ENCODE measurements at regions not wholly inside any gene's neighbourhood (a gene's known extent, or its start where the extent isn't known, plus 50 kb on each side); places are given as distances from the start of the nearest gene placed in this dataset.

DNA sequence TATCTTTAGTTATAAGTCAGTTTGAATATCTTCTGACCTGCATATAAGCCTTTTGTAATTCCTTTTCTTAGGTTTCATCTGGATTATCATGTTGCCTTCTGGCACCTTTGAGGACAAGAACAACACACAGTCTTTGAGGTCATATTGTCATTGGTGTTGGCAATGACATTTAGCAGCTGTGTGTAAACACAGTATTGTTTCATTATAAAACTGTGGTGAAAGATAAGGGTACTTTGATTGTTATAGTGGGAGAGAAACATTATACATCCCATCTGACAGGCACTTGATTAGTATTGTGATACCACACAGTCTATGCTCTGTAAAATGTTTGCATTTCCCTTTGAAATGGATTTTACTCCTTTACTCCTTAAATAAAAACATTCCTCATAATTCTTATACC, 313.5 kb downstream of the RPRM start:
- TF ChIP-seq CTCF (IDR thresholded peaks at IDR 0.05) = no peak
- no peak for TF ChIP-seq POLR2A (IDR thresholded peaks at IDR 0.05)
